ENCODE measurements at regions not wholly inside any gene's neighbourhood (a gene's known extent, or its start where the extent isn't known, plus 50 kb on each side); places are given as distances from the start of the nearest gene placed in this dataset.
A peak's percentile ranks its signal among the peaks of the same experiment; 100 is the strongest.

DNA sequence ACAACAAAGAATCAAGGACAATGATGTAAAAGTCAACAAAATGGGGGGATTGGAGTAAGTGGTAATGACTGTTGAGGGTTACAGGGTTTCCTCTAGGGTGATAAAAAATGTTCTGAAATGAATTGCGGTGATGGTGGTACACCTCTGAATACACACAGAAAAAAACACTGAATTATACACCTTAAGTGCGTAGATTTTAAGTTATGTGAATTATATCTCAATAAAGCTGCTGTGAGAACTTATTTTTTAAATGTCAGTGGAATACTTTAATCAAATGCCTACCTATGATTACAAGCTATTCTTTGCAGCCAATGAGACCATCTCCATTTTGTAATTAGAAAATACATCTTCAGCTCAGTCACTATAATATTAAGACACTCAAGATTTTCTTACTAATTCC, 53.5 kb downstream of the ZNF608 start:
- Mint-ChIP-seq H3K9me3 (peaks cover 0 to 2% (median 0%) of the 10 kb centered on the region in 7 donors), H3K4me1 (peaks cover 7 to 32% (median 16%) of the 10 kb centered on the region in 3 donors), H3K4me3 (no peak overlapping the region), H3K27ac (no peak overlapping the region), H3K27me3 (peaks cover 0 to 5% (median 0%) of the 10 kb centered on the region in 3 donors), H3K36me3 (peaks cover 0 to 8% of the 10 kb centered on the region in 2 donors)
- ATAC-seq (ENCODE audit: low read depth in 2 of 2) (no peak), DNase-seq (no peak)

DNA sequence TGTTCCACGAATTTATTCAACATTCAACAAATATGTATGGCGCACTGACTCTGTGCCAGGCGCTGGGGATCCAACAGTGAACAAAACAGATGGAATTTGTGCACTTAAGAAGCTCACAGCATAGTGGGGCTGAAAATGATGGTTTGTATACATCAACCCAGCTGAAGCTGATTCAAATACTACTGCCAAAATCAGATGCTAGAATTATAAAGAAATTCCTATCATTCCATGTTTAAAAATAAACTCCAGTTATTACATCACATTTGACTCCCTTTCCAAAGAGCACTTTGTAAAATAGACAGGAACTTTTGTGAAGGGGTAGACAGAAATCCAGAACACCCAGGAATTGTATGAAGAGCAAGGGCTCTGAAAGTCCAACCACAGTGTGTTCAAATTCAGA, 54.1 kb downstream of the ZNF608 start:
- H3K4me3 Mint-ChIP-seq, result no peak overlapping the region
- no peak overlapping the region for H3K27ac Mint-ChIP-seq
- H3K9me3 Mint-ChIP-seq, result peaks cover 0 to 2% (median 0%) of the 10 kb centered on the region in 7 donors
- H3K4me1 Mint-ChIP-seq, result peaks cover 7 to 32% (median 21%) of the 10 kb centered on the region in 3 donors
- DNase-seq, result no peak
- peaks cover 0 to 11% of the 10 kb centered on the region in 2 donors for H3K36me3 Mint-ChIP-seq
- ATAC-seq (ENCODE audit: low read depth in 2 of 2), result no peak
- peaks cover 0 to 5% (median 0%) of the 10 kb centered on the region in 3 donors for H3K27me3 Mint-ChIP-seq

DNA sequence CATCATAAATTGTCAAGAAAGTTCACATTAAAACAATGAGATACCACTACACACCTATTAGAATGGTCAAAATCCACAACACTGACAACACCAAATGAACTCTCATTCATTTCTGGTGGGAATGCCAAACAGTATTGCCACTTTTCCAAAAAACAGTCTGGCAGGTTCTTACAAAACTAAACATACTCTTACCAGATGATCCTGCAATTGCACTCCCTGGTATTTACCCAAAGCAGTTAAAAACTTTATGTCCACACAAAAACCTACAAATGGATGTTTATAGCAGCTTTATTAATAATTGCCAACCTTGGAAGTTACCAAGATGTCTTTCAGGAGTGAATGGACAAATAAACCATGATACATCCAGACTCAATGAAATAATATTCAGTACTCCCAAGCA, 56.8 kb downstream of the ZNF608 start:
- Mint-ChIP-seq H3K36me3 (peaks cover 0 to 3% of the 10 kb centered on the region in 2 donors), H3K9me3 (peaks cover 0 to 2% (median 0%) of the 10 kb centered on the region in 7 donors)

DNA sequence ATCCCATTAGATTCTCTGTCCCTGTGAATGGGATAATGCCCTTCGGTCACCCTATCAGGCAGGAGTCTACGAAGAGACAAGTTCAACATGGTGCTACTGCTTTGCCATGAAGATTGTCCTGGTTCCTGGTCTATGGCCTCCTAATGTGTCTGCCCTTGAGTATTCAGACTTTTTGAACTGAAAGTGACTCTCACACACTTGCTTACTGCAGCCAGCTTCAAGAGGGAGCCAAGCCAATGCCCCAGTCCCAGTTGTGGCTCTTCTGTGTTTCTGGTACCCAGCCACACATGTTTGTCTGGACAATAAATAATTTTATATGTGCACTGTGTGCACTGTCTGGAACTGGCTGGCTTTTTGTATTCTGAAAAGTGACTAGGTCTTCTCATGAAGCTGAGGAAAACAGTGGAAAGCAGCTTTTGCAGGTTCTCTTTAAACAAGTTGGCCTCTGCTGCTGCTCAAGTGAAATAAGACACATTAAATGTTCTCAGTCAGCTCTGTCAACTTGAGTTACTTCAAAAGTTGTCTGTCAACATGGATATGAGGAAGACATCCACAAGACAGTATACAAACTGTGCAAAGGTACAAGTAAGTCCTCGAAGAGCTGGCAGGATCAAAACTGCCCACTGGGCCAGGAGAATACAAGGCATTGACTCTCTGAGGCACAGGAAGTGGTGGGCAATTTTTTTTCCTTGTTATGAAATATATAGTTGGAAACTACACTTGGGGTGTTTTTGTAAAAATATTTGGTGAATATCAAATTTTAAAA, 60.0 kb downstream of the ZNF608 start:
- Mint-ChIP-seq H3K36me3 (peaks cover 0 to 14% of the 10 kb centered on the region in 2 donors), H3K27ac (no peak overlapping the region), H3K4me1 (peaks cover 13 to 44% (median 40%) of the 10 kb centered on the region in 3 donors), H3K4me3 (peak overlapping the region in 2 of 8 donors; percentile 12 to 18), H3K27me3 (no peaks in the 10 kb centered on the region), H3K9me3 (no peaks in the 10 kb centered on the region)
- DNase-seq (no peak), ATAC-seq (ENCODE audit: low read depth in 2 of 2) (no peak)

More for the DNA sequence above, 56.8 kb downstream of the ZNF608 start:
- ATAC-seq (ENCODE audit: low read depth in 2 of 2) (no peak), DNase-seq (no peak)
- no peak overlapping the region for H3K4me3 Mint-ChIP-seq
- no peaks in the 10 kb centered on the region for H3K27me3 Mint-ChIP-seq
- H3K4me1 Mint-ChIP-seq, result peaks cover 13 to 36% (median 26%) of the 10 kb centered on the region in 3 donors
- no peak overlapping the region for H3K27ac Mint-ChIP-seq

DNA sequence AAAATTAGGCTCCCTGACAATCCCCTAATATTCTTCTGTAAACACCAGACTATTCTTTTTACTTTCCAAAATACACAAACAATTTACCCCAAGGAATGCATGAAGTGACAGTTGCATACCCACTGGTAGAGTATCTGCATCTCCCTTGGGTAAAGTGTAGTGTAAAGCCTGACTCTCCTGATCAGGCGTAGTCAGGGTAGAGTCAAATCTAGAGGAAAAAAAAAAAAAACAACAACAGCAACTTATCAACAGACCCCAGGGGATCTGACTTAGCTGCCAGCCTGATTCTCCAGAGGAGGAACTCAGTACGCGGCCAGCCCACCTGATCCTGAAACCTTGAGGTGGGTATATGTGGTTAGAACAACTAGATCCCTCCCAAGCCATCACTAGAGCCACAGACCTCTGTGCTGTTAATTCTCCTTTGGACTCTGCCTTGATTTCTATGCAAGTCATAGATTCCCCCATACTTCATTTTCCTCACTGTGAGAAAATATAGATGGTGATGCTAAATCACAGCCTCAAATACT, 61.0 kb downstream of the ZNF608 start:
- H3K27me3 Mint-ChIP-seq, result no peaks in the 10 kb centered on the region
- peaks cover 0 to 19% of the 10 kb centered on the region in 2 donors for H3K36me3 Mint-ChIP-seq
- no peak for DNase-seq
- H3K27ac Mint-ChIP-seq, result no peak overlapping the region
- peaks cover 13 to 48% (median 45%) of the 10 kb centered on the region in 3 donors for H3K4me1 Mint-ChIP-seq
- ATAC-seq (ENCODE audit: low read depth in 2 of 2), result no peak
- H3K4me3 Mint-ChIP-seq, result peak overlapping the region in 1 of 8 donors; percentile 26
- H3K9me3 Mint-ChIP-seq, result no peaks in the 10 kb centered on the region

DNA sequence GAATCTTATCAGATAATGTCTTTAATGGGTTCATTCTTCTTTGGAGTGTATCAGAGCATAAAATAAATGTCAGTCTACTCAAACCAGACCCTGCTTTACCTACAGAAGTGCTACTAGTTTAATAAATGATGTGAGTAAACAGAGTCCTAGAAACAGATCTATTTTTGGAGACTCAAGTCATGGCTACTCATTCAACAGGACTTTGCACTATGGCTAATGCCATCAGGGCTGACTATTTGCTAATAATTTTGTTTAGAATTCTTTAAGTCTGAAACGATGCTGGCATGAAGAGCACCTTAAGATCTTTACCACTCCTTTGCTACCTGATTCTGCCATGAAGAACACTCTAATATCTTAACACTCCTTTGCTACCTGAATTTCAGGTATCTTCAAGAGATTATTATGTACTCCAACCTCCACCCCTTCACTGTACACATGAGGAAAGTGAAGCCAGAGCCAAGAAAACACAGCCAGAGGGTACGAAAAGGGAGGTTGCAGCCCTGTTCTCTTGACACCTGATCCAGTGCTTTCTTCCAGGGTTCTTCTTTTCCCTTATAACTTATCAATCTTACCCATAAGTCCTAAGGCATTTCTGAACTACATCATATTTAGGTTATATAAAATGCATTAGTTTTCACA, 62.4 kb downstream of the ZNF608 start:
- ATAC-seq (ENCODE audit: low read depth in 2 of 2), result no peak
- no peaks in the 10 kb centered on the region for H3K27me3 Mint-ChIP-seq
- H3K27ac Mint-ChIP-seq, result peak overlapping the region in 2 of 6 donors; percentile 7 to 34
- H3K4me1 Mint-ChIP-seq, result peaks cover 18 to 55% (median 55%) of the 10 kb centered on the region in 3 donors
- no peaks in the 10 kb centered on the region for H3K9me3 Mint-ChIP-seq
- H3K4me3 Mint-ChIP-seq, result no peak overlapping the region
- peaks cover 0 to 22% of the 10 kb centered on the region in 2 donors for H3K36me3 Mint-ChIP-seq
- no peak for DNase-seq

DNA sequence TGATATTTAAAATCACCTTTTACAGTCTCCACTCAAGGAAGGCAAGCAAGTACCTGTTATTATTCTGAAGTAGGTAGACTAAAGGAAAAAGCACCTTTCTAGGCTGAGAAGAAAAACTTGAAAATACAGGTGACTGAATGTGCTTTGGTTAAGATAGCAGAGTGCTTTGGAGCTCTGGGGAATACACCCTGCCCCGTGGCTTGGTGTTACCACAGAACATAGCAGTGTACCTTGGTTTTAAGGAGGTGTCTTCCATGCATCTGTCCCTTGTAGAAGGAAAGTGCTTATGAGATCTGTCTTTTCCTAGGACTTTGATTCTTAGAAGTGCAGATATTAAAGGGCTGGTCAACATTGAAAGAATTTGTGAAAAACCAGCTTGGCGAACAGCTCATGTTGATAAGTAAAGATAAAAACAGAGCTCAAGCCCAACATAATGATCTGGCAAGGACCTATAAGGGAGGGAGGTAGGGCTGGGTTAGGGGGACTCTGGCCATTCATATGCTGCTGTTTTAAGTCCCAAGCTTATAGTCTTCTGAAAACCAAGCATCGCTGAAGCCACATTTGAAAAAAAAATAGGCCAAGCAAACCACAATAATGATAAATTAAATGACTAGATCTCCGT, 66.8 kb downstream of the ZNF608 start:
- Mint-ChIP-seq H3K36me3 (peaks cover 0 to 18% of the 10 kb centered on the region in 2 donors), H3K9me3 (no peaks in the 10 kb centered on the region), H3K27me3 (no peaks in the 10 kb centered on the region), H3K4me3 (peak overlapping the region in 2 of 8 donors; percentile 9 to 59), H3K4me1 (peaks cover 10 to 47% (median 47%) of the 10 kb centered on the region in 3 donors), H3K27ac (peak overlapping the region in 2 of 6 donors; percentile 7 to 63)
- ATAC-seq (ENCODE audit: low read depth in 2 of 2) (no peak), DNase-seq (no peak)

DNA sequence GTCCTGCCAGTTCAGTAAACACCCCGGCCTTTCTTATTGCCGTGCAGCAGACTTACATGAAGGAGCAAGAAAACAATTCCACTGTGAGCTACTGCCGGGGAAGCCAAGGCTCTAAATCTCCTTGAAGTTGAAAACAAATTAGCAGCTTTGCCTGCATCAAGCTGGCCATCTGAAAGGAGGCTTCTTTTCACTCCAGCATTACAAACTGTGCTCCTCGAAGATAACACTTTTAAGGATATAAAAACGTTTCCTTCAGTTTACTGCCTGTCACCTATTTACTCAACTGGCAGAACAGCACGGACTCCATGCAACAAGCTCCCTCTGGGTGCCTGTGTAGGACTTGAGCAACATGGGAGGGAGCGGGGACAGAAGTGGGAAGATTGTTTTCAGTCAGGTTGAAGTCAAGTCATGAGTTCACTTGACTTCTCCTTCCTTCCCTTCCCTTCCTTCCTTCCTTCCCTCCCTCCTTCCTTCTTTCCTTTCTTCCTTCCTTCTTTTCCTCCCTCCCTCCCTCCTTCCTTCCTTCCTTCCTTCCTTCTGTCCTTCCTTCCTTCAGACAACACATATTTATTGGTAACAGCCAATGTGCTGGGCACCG, 67.4 kb downstream of the ZNF608 start:
- ATAC-seq (ENCODE audit: low read depth in 2 of 2), result no peak
- Mint-ChIP-seq H3K27me3 (no peaks in the 10 kb centered on the region), H3K36me3 (peaks cover 0 to 18% of the 10 kb centered on the region in 2 donors)

DNA sequence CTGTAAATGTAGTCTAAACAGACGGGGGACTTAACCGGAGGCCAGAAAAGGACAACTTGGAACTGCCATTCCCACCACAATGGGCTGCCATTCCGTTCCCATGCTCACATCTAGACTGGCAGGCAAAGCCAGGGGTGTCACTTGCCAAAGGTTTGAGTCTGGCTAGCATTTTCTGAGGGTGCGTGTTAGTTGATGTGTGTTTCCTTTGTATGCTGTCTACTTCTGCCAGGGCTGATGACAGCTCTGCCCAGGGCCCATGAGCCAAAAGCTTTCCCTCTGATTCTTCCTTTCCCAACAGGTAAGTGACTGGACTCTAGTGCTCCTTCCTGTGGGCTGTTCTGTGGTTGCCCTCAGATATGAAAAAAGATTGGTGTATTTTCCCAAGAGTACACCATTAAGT, 68.0 kb downstream of the ZNF608 start:
- ATAC-seq (ENCODE audit: low read depth in 2 of 2) (no peak), DNase-seq (no peak)
- peak overlapping the region in 1 of 6 donors; percentile 90 for H3K27ac Mint-ChIP-seq
- H3K4me1 Mint-ChIP-seq, result peaks cover 10 to 44% (median 41%) of the 10 kb centered on the region in 3 donors
- peaks cover 0 to 18% of the 10 kb centered on the region in 2 donors for H3K36me3 Mint-ChIP-seq
- peak overlapping the region in 3 of 8 donors; percentile 6 to 35 (median 31) for H3K4me3 Mint-ChIP-seq
- H3K9me3 Mint-ChIP-seq, result no peaks in the 10 kb centered on the region
- H3K27me3 Mint-ChIP-seq, result no peaks in the 10 kb centered on the region

More for the DNA sequence above, 67.4 kb downstream of the ZNF608 start:
- no peak for DNase-seq
- peak overlapping the region in 2 of 6 donors; percentile 59 to 63 for H3K27ac Mint-ChIP-seq
- no peaks in the 10 kb centered on the region for H3K9me3 Mint-ChIP-seq
- peaks cover 10 to 44% (median 43%) of the 10 kb centered on the region in 3 donors for H3K4me1 Mint-ChIP-seq
- peak overlapping the region in 2 of 8 donors; percentile 9 to 59 for H3K4me3 Mint-ChIP-seq

DNA sequence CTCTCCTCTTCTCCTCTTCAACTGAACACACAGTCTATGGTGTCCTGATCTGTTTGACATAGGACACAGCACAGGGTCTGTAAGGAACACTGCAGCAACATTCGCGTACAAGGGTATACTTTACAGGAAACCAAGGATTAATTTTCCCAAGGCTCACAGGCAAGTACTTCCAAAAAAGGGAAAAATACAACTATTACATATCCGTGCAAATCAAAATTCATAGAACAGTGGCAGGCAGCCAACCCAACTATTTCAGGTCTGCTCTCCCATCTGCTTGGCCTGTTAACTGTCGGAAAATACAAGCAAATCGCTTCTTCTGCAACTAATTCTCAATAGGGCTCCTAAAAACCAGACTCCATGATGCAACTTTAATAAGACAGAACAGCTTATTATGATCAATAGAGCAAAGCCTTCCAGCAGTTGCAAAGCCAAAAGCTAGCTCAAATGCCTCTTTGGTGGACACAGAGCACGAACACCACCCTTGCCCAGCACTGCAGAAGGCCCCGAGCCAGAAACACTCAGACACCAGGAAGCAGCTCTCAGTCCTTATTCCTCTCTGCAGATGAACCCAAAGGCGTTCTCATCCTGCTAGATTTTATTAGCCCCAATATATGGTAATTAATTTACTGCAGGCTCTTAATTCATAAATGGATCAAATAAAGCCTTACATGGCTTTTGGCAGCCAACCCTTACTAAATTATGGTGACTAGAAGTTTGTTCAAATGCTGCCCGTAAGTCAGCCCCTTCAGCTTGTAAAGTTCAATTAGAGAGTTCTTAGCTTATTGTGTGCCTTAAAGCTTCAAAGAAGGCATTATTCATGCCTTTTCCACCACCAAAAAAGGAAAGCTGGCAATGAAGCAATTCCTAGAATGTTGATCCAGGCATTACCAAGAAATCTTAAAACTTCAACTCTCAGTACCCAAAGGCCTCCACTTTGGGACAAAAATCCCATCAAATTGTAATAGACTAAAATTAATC, 68.8 kb downstream of the ZNF608 start:
- no peak for DNase-seq
- no peaks in the 10 kb centered on the region for H3K9me3 Mint-ChIP-seq

DNA sequence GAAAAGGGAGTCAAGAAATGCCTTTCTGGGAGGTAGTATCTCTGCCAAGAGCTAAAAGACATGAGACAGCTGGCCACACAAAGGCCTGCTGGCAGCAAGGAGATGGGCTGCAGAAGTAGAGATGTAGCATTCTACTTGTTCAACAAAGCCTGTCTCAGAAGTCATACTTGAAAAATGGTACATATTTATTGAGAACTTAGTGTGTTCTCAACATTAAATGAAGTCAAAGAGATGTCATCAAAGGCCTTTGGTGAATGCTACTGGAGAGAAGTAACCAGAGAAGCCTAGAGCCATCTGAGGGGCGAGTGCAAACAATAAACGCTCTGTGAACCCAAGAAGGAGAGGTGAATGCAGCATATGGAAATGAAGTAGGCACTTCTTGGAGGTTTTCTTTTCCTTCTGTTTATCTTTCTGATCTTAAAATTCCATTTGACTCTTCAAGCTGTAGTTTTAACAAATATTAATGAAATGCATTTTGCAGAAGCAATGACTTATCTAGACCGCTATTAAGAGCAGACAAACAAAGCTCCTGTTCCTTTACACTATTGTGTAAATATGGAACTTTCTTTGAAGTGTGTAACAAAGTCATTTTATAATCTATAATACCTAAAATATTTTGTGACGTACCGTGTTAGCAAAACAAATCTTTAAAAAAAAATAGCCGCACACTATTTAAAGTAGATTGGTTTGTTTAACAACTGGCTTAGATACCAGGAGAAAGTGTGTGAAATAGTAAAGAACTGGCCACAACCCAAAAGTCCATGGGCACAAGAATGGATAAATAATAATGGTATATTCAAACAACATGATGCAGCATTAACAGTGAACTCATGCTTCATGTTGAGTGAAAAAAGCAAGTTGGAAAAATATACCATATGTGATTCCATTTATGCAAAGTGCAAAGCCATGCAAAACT, 70.2 kb downstream of the ZNF608 start:
- DNase-seq (no peak), ATAC-seq (ENCODE audit: low read depth in 2 of 2) (no peak)
- peaks cover 0 to 8% of the 10 kb centered on the region in 2 donors for H3K36me3 Mint-ChIP-seq
- H3K27me3 Mint-ChIP-seq, result no peaks in the 10 kb centered on the region
- H3K4me3 Mint-ChIP-seq, result no peak overlapping the region
- no peaks in the 10 kb centered on the region for H3K9me3 Mint-ChIP-seq
- peak overlapping the region in 3 of 6 donors; percentile 21 to 82 (median 27) for H3K27ac Mint-ChIP-seq
- peaks cover 10 to 46% (median 45%) of the 10 kb centered on the region in 3 donors for H3K4me1 Mint-ChIP-seq

More for the DNA sequence above, 68.8 kb downstream of the ZNF608 start:
- Mint-ChIP-seq H3K36me3 (peaks cover 0 to 13% of the 10 kb centered on the region in 2 donors), H3K4me3 (no peak overlapping the region), H3K27me3 (no peaks in the 10 kb centered on the region), H3K4me1 (peaks cover 10 to 41% (median 36%) of the 10 kb centered on the region in 3 donors), H3K27ac (no peak overlapping the region)
- no peak for ATAC-seq (ENCODE audit: low read depth in 2 of 2)

Data from naive B cell (primary cell).